ENCODE measurements at regions not wholly inside any gene's neighbourhood (a gene's known extent, or its start where the extent isn't known, plus 50 kb on each side); places are given as distances from the start of the nearest gene placed in this dataset.

GRCh38 chr4:171170671-171171070 is 642.5 kb upstream of the GALNTL6 start:
- no peak for DNase-seq (ENCODE audit: low read depth)

GRCh38 chr4:171169396-171169795 is 643.8 kb upstream of the GALNTL6 start:
- no peak for DNase-seq (ENCODE audit: low read depth)

- DNase-seq (ENCODE audit: low read depth): no peak
These were observed 650.7 kb upstream of the GALNTL6 start for GRCh38 chr4:171162478-171162877.

GRCh38 chr4:171157462-171158082 is 655.6 kb upstream of the GALNTL6 start:
- no peak for DNase-seq (ENCODE audit: low read depth)

- DNase-seq (ENCODE audit: low read depth): no peak
These were observed 670.6 kb upstream of the GALNTL6 start for GRCh38 chr4:171142639-171143038.

- DNase-seq (ENCODE audit: low read depth): no peak
These were observed 671.2 kb upstream of the GALNTL6 start for GRCh38 chr4:171142045-171142444.

GRCh38 chr4:171130256-171130801 is 682.9 kb upstream of the GALNTL6 start:
- DNase-seq (ENCODE audit: low read depth): no peak

GRCh38 chr4:171118091-171118490 is 695.1 kb upstream of the GALNTL6 start:
- no peak for DNase-seq (ENCODE audit: low read depth)

GRCh38 chr4:171117457-171117856 is 695.7 kb upstream of the GALNTL6 start:
- no peak for DNase-seq (ENCODE audit: low read depth)

- DNase-seq (ENCODE audit: low read depth): no peak
These were observed 711.4 kb upstream of the GALNTL6 start for GRCh38 chr4:171101845-171102244.

GRCh38 chr4:171087089-171087488 is 726.1 kb upstream of the GALNTL6 start:
- no peak for DNase-seq (ENCODE audit: low read depth)

- DNase-seq (ENCODE audit: low read depth): no peak
These were observed 745.8 kb upstream of the GALNTL6 start for GRCh38 chr4:171067422-171067821.

GRCh38 chr4:171049380-171049779 is 763.8 kb upstream of the GALNTL6 start:
- no peak for DNase-seq (ENCODE audit: low read depth)

GRCh38 chr4:171042989-171043524 is 770.1 kb upstream of the GALNTL6 start:
- DNase-seq (ENCODE audit: low read depth): no peak

GRCh38 chr4:171035909-171036308 is 777.3 kb upstream of the GALNTL6 start:
- DNase-seq (ENCODE audit: low read depth): no peak

GRCh38 chr4:171031338-171031737 is 781.9 kb upstream of the GALNTL6 start:
- DNase-seq (ENCODE audit: low read depth): no peak

- peak; percentile 72 for DNase-seq (ENCODE audit: low read depth)
These were observed 787.4 kb upstream of the GALNTL6 start for GRCh38 chr4:171025776-171026175.

- DNase-seq (ENCODE audit: low read depth): no peak
These were observed 787.9 kb upstream of the GALNTL6 start for GRCh38 chr4:171025343-171025742.

GRCh38 chr4:171024720-171025303 is 788.4 kb upstream of the GALNTL6 start:
- DNase-seq (ENCODE audit: low read depth): no peak

- DNase-seq (ENCODE audit: low read depth): no peak
These were observed 790.4 kb upstream of the GALNTL6 start for GRCh38 chr4:171022824-171023230.

- peak; percentile 39 for DNase-seq (ENCODE audit: low read depth)
These were observed 795.6 kb upstream of the GALNTL6 start for GRCh38 chr4:171017593-171017992.

GRCh38 chr4:171016145-171016544 is 797.1 kb upstream of the GALNTL6 start:
- DNase-seq (ENCODE audit: low read depth): no peak

- DNase-seq (ENCODE audit: low read depth): no peak
These were observed 797.8 kb upstream of the GALNTL6 start for GRCh38 chr4:171015441-171015840.
